OCI-LY1 (cell line): ENCODE measurements at regions not wholly inside any gene's neighbourhood (a gene's known extent, or its start where the extent isn't known, plus 50 kb on each side); places are given as distances from the start of the nearest gene placed in this dataset.

Experiments
- EZH2 ChIP-seq: fragments of 200-600 bp; sonication (generic), shearing (Covaris generic); IDR thresholded peaks from 2 replicates; pipeline ENCODE4 v1.8.0; 2017; ENCODE audit warnings: borderline replicate concordance, mixed run types, mild to moderate bottlenecking, antibody characterized with exemption, low read length, moderate library complexity, mixed read lengths
- TF ChIP-seq, protein P1 (sequence below): fragments of 200-600 bp; sonication (generic), shearing (Covaris generic); IDR thresholded peaks from 2 replicates; pipeline ENCODE4 v1.5.1; 2017; ENCODE audit warnings: mild to moderate bottlenecking, antibody characterized with exemption, low read length, moderate library complexity, mixed read lengths

DNA sequence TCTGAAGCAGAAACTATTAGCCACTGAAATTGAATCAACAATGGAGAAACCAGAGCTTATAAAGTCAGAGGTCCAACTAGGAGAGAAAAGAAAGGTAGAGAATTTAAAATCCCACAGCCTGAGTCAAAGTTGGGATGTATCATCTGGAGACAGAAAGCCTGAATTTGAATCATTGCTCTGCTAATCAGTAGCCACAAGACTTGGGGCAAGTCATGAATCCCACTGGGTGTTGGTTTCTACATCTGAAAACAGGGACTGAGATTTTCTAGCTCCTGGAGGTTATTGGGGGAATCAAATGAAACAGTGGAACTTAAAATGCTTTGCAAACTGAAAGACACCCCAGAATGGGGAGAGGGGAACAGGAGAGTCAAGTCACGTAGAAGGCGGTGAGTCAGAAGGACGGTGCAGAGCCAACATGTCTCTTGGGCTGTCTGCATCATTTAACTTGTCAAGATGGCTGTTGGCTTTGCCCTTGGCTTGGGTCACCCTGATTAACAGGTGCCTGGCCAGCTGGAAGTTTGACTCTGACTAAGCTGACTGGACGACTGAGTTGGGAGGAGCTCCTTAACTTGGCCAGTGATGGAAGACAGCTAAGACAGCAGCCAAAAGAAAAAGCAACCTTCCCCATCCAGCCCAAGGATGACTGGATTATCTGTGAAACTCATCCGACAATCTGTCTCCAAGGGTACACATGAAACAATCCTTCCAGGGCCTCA is 60.6 kb upstream of the ADRA1B start:
- TF ChIP-seq, protein P1, sequence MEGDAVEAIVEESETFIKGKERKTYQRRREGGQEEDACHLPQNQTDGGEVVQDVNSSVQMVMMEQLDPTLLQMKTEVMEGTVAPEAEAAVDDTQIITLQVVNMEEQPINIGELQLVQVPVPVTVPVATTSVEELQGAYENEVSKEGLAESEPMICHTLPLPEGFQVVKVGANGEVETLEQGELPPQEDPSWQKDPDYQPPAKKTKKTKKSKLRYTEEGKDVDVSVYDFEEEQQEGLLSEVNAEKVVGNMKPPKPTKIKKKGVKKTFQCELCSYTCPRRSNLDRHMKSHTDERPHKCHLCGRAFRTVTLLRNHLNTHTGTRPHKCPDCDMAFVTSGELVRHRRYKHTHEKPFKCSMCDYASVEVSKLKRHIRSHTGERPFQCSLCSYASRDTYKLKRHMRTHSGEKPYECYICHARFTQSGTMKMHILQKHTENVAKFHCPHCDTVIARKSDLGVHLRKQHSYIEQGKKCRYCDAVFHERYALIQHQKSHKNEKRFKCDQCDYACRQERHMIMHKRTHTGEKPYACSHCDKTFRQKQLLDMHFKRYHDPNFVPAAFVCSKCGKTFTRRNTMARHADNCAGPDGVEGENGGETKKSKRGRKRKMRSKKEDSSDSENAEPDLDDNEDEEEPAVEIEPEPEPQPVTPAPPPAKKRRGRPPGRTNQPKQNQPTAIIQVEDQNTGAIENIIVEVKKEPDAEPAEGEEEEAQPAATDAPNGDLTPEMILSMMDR, result no peak
- TF ChIP-seq EZH2, result no peak
